ENCODE measurements at regions not wholly inside any gene's neighbourhood (a gene's known extent, or its start where the extent isn't known, plus 50 kb on each side); places are given as distances from the start of the nearest gene placed in this dataset.

DNA sequence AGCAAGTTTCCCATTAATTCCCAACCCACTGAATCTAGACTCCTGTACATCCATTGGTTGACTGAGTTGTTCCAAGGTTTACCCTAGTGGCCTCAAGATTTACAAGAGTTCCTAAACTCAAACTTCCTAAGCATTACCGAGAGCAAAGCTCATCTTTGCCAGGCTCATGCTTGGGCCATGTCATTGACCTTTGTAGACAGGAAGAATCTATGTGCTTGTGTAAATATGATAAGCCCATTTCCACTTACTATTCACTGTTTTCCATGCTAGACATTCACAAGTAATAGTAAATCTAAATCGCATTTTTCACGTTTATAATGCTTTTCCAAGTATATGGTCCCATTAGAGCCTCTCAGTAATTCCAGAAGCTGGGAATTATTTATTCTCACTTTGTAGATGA, 534.5 kb upstream of the CLINT1 start:
- TF ChIP-seq POLR2A (IDR thresholded peaks at IDR 0.05): no peak
- TF ChIP-seq, protein P1, sequence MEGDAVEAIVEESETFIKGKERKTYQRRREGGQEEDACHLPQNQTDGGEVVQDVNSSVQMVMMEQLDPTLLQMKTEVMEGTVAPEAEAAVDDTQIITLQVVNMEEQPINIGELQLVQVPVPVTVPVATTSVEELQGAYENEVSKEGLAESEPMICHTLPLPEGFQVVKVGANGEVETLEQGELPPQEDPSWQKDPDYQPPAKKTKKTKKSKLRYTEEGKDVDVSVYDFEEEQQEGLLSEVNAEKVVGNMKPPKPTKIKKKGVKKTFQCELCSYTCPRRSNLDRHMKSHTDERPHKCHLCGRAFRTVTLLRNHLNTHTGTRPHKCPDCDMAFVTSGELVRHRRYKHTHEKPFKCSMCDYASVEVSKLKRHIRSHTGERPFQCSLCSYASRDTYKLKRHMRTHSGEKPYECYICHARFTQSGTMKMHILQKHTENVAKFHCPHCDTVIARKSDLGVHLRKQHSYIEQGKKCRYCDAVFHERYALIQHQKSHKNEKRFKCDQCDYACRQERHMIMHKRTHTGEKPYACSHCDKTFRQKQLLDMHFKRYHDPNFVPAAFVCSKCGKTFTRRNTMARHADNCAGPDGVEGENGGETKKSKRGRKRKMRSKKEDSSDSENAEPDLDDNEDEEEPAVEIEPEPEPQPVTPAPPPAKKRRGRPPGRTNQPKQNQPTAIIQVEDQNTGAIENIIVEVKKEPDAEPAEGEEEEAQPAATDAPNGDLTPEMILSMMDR (IDR thresholded peaks at IDR 0.05): no peak
- no peaks in the 10 kb centered on the region for H3K36me3 ChIP-seq
- no peak overlapping the region for H3K4me3 ChIP-seq (replicated peaks in 1 of 3)
- no peak overlapping the region for H3K27ac ChIP-seq
- H3K27me3 ChIP-seq: no peaks in the 10 kb centered on the region
- WGBS, 2 donors: 75 to 87% methylated on average over 3 of the region's 3 CpGs
- intact Hi-C loops (cut with DNase I): no loop called here
- no peaks in the 10 kb centered on the region for H3K4me1 ChIP-seq
- DNase-seq: no peak
- H3K9me3 ChIP-seq: no peaks in the 10 kb centered on the region

DNA sequence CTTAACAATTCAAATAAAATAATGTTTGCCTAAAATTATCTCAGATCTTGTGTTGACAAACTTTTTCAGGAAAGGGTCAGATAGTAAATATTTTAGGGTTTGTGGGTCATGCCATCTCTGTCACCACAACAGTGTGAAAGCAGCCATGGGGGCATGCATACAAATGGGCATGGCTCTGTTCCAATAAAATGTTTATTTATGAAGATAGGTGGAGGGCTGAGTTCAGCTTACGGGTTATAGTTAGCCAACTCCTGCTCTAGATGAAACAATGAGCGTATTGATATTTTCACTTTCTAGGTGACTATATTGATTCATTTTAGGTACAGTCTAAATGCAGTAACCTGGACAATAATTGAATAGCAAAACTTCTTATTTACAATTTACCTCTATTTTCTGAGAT, 533.8 kb upstream of the CLINT1 start:
- H3K4me3 ChIP-seq (replicated peaks in 1 of 3): no peak overlapping the region
- 68 to 96% methylated on average over 2 of the region's 2 CpGs for WGBS, 2 donors
- intact Hi-C loops (cut with DNase I): no loop called here
- no peaks in the 10 kb centered on the region for H3K27me3 ChIP-seq
- no peak for TF ChIP-seq POLR2A (IDR thresholded peaks at IDR 0.05)
- TF ChIP-seq, protein P1 (IDR thresholded peaks at IDR 0.05): no peak
- no peaks in the 10 kb centered on the region for H3K36me3 ChIP-seq
- H3K27ac ChIP-seq: no peak overlapping the region
- no peaks in the 10 kb centered on the region for H3K4me1 ChIP-seq
- no peaks in the 10 kb centered on the region for H3K9me3 ChIP-seq
- no peak for DNase-seq

DNA sequence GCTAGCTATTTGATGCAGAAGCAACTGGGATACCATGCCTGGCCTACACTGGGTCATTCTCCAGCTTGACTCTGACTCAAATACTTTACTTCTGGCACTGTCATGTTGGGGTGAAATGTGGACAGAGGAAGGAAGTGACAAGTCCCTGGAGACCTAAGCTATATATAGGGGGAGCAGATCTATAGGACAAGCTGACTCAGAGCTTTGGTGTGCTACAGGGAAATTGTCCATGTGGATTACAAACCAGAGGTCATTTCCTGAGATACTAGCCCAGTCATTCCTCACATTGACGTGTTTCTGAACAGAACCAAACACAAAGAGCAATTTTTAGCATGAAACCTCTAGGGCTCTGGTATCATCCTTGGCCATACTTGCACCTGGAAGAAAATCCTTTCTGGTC, 531.6 kb upstream of the CLINT1 start:
- DNase-seq: no peak
- Histone ChIP-seq H3K9me3 (no peaks in the 10 kb centered on the region), H3K4me3 (replicated peaks in 1 of 3) (no peak overlapping the region), H3K27ac (no peak overlapping the region), H3K4me1 (no peaks in the 10 kb centered on the region), H3K27me3 (no peaks in the 10 kb centered on the region), H3K36me3 (no peaks in the 10 kb centered on the region)
- 63 to 77% methylated on average over 1 of the region's 1 CpG for WGBS, 2 donors
- intact Hi-C loops (cut with DNase I): no loop called here
- TF ChIP-seq, protein P1 (IDR thresholded peaks at IDR 0.05): no peak
- TF ChIP-seq POLR2A (IDR thresholded peaks at IDR 0.05): no peak

DNA sequence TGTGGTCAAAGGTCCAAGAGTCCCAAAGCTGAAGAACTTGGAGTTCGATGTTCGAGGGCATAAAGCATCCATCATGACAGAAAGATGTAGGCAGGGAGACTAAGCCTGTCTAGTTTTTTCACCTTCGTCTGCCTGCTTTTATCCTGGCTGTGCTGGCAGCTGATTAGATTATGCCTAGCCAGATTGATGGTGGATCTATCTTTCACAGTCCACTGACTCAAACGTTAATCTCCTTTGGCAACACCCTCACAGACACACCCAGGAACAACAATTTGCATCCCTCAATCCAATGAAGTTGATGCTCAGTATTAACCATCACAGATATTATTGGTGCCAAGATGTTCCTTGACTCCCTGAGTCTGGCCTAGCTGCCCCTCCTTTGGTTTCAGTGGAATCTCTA, 530.8 kb upstream of the CLINT1 start:
- Histone ChIP-seq H3K4me1 (no peaks in the 10 kb centered on the region), H3K27me3 (no peaks in the 10 kb centered on the region), H3K27ac (no peak overlapping the region), H3K36me3 (no peaks in the 10 kb centered on the region), H3K4me3 (replicated peaks in 1 of 3) (no peak overlapping the region), H3K9me3 (no peaks in the 10 kb centered on the region)
- WGBS, 2 donors: 87 to 88% methylated on average over 4 of the region's 4 CpGs
- no peak for DNase-seq
- intact Hi-C loops (cut with DNase I): no loop called here
- TF ChIP-seq, protein P1 (IDR thresholded peaks at IDR 0.05): no peak
- no peak for TF ChIP-seq POLR2A (IDR thresholded peaks at IDR 0.05)

DNA sequence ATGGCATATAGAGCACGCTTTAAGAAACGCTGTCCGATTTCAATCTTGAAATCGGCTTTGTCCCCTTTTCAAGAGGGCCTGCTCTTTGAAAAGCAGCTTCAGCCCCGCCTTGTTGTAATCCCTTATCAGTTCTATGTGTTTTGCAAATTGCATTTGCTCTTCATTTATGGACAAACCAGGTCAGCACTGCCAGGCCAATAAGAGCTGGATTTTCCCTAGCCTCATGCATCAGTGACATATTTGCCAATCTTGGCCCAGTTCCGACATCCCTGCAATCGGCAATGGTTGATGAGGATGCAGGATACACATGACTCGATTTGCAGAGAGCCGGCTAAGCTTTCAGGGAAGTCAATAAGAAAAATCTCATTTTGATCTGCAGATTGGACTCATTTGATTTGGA, 529.1 kb upstream of the CLINT1 start:
- Histone ChIP-seq H3K36me3 (no peaks in the 10 kb centered on the region), H3K4me3 (replicated peaks in 1 of 3) (no peak overlapping the region), H3K27ac (no peak overlapping the region), H3K9me3 (no peaks in the 10 kb centered on the region), H3K27me3 (no peaks in the 10 kb centered on the region), H3K4me1 (peaks cover 0 to 3% of the 10 kb centered on the region in 2 donors)
- no peak for DNase-seq
- intact Hi-C loops (cut with DNase I): no loop called here
- TF ChIP-seq POLR2A (IDR thresholded peaks at IDR 0.05): no peak
- TF ChIP-seq, protein P1 (IDR thresholded peaks at IDR 0.05): no peak
- 93 to 97% methylated on average over 9 of the region's 9 CpGs for WGBS, 2 donors

Data from thyroid gland (tissue), 4 donors.